Activated T-cell treated with anti-CD3 and anti-CD28 coated beads for 1 hour (primary cell): ENCODE measurements at regions not wholly inside any gene's neighbourhood (a gene's known extent, or its start where the extent isn't known, plus 50 kb on each side); places are given as distances from the start of the nearest gene placed in this dataset.
"Not testable (repeated sequence)": the region's sequence is repeated elsewhere in the genome, so short reads cannot be mapped to it uniquely, and the experiment has no call there.

ENCODE experiments used
- DNase-seq: peaks from one replicate; pipeline ENCODE4 v3.0.0-alpha.2; 2020; ENCODE audit warnings: low read depth

GRCh38 chr20:29427201-29428060 is 1830.0 kb upstream of the DEFB115 start:
- DNase-seq, result no peak

- no peak for DNase-seq
These were observed 1826.9 kb upstream of the DEFB115 start for GRCh38 chr20:29430531-29430930.

GRCh38 chr20:29440721-29441120 is 1816.7 kb upstream of the DEFB115 start:
- DNase-seq, result not testable (repeated sequence)

- not testable (repeated sequence) for DNase-seq
These were observed 1814.2 kb upstream of the DEFB115 start for GRCh38 chr20:29443206-29443781.

- DNase-seq, result no peak
These were observed 1813.6 kb upstream of the DEFB115 start for GRCh38 chr20:29443819-29444218.

DNA sequence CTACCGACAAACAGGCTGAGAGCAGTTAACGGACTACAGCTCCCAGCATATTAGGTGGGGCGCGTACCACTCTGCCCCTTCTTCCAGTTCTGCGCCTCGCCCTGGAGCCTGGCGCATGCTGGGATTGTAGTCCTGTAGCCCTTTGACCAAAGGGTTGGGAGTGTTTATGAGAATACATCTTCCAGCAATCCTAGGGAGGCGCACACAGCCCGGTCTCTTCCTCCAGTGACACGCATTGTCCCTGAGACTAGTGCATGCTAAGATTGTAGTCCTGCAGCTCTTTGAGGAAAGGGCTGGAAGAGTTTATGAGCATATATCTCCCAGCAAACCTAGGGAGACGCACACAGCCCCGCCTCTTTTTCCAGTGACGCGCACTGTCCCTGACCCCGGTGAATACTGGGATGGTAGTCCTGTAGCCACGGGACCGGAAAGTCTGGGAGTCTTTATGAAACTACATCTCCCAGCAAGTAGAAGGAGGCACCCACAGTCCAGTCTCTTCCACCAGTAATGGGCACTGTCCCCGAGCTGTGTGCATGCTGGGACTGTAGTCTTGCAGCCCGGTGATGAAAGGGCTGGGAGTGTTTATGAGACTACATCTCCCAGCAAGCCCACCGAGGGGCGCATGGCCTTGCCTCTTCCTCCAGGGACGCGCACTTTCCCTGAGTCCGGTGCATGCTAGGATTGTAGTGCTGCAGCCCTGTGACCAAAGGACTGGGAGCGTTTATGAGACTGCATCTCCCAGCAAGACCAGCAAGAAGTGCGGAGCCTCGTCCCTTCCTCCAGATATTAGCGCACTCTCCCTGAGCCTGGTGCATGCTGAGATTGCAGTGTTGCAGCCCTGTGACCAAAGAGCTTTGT is 1812.2 kb upstream of the DEFB115 start:
- peak; percentile 14 for DNase-seq

- not testable (repeated sequence) for DNase-seq
These were observed 1809.7 kb upstream of the DEFB115 start for GRCh38 chr20:29447517-29448484.

DNA sequence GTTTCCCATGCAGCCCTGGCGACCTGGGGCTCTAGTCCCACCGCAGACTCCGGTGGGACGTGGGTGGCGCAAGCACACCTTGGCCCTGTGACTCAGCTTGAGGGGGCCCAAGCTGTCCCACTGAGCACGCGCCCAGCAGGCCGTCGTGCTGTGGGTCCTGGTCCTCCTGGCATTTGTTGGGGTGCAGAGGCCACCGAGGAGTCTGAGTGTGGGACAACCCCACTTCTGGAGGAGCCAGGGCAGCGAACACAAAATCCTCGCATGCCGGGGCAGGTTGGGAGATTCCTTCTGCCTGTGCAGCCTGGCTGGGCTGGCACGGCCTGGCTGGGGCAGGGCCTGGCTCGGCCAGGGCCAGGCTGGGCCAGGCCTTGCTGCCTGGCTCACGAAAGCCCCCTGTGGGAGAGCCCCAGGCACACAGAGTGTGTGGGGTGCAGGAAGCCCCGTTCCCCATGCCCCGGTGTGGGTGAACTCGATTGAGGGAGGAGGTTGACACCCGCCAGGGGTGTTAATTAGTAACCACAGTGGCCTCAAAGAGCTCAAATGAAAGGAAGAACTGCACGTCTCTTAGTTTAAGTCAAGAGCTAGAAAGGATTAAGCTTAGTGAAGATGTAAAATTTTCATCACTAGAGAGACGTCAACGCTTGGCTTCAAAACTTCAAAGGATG is 1808.5 kb upstream of the DEFB115 start:
- DNase-seq, result no peak

- no peak for DNase-seq
These were observed 1805.3 kb upstream of the DEFB115 start for GRCh38 chr20:29452186-29452585.

GRCh38 chr20:29456987-29457693 is 1800.3 kb upstream of the DEFB115 start:
- not testable (repeated sequence) for DNase-seq

- DNase-seq, result no peak
These were observed 1784.9 kb upstream of the DEFB115 start for GRCh38 chr20:29472606-29473005.

DNA sequence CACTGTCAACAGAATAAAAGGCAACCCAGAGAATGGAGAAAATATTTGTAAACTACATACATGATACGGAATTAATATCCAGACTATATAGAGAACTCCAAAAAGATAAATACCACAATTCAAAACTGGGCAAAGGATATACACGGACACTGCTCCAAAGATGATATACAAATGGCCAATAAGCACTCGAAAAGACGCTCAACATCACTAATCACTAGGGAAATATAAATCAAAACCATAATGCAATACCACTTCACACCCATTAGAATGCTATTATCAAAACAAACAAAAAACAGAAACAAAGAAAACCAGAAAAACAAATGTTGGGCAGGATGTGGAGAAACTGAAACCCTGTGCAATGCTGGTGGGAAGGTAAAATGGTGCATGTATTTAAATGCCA is 1764.6 kb upstream of the DEFB115 start:
- DNase-seq, result not testable (repeated sequence)

DNA sequence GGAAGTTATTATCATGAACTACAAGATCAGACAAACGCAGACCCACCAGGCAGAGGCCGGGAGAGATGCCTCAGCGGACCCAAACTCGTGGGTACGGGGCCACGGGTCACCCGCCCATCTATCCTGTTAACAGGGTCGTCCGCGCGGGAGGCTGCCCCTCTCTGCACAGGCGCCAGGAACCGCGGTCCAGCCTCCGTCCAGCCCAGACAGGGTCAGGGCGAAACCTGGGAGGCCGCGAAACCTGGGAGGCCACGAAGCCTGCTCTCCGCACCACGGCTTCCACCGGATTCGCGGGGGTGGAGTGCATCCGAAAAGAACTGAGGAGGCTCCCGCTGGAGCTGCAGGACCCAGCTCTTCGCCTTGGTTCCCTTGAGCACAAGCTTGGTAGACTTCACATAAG is 1760.7 kb upstream of the DEFB115 start:
- DNase-seq, result not testable (repeated sequence)

DNA sequence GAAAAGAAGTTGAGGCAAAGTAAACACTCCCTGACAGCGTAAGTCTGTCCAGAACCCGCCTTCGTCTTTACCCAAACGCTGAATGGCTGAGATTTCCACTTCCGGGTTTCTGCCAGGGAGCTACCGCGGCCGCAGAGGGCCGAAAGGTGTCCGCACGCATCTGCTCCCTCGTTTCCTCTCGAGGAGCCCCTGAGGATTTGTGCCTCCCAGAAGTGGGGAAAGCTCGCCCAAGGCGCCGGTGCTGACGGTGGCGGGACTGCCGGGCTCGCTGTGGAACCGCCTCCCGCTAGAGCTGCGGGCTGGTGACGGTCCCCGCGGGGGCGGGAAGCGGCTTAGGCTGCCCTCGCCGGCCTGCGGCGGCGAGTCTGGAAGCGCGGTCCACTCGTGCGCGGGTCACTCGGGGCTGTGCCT is 1760.2 kb upstream of the DEFB115 start:
- no peak for DNase-seq

GRCh38 chr20:29497684-29498083 is 1759.8 kb upstream of the DEFB115 start:
- not testable (repeated sequence) for DNase-seq

DNA sequence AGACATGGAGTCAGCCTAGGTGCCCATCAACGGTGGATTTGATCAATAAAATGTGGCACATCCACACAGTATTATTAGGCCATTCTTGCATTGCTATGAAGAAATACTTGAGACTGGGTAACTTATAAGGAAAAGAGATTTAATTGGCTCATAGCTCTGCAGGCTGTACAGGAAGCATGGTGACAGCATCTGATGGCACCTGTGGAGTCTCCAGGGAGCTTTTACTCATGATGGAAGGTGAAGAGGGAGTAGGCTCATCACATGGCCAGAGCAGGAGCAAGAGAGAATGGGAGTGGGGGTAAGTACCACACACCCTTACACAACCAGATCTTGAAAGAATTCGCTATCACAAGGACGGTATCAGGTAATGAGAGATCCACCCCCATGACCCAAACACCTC is 1756.7 kb upstream of the DEFB115 start:
- not testable (repeated sequence) for DNase-seq

GRCh38 chr20:29514634-29515033 is 1742.8 kb upstream of the DEFB115 start:
- DNase-seq, result not testable (repeated sequence)

- not testable (repeated sequence) for DNase-seq
These were observed 1740.6 kb upstream of the DEFB115 start for GRCh38 chr20:29516847-29517246.

- DNase-seq, result not testable (repeated sequence)
These were observed 1737.7 kb upstream of the DEFB115 start for GRCh38 chr20:29519610-29520241.
